Panc1 (cell line): ENCODE measurements at regions not wholly inside any gene's neighbourhood (a gene's known extent, or its start where the extent isn't known, plus 50 kb on each side); places are given as distances from the start of the nearest gene placed in this dataset.

Experiments
- ATAC-seq: fragments of 200-7000 bp; cut with Tn5 transposase; 2 replicates; pipeline ENCODE4 v1.9.1; 2020; ENCODE audit warnings: mild to moderate bottlenecking, moderate library complexity
- BruUV-seq: library from RNA; stranded (reverse); fragments of 400-500 nt; replicated peaks from 2 replicates; lab custom pipeline; 2021; lab: Mats Ljungman, UMichigan
- CTCF ChIA-PET: fragments of 300-600 bp; sonication (Branson Sonifier 250); formaldehyde crosslinking; loops from one replicate; lab custom pipeline; 2022; ENCODE audit warnings: antibody characterized with exemption; lab: Charles Lee
- POLR2A ChIA-PET: fragments of 300-600 bp; sonication (Branson Sonifier 250); formaldehyde crosslinking; loops from one replicate; lab custom pipeline; 2022; ENCODE audit warnings: antibody characterized with exemption; lab: Charles Lee
- DNase-seq: peaks from one replicate; pipeline ENCODE4 v3.0.0-alpha.2; 2010; ENCODE audit warnings: low read depth, low spot score
- H3K27ac ChIP-seq: 2 replicates; pipeline ENCODE4 v1.5.1; 2011; ENCODE audit warnings: mild to moderate bottlenecking, low read length, inconsistent platforms
- H3K27me3 ChIP-seq: fragments of 200-500 bp; sonication (Bioruptor generic); 2 replicates; pipeline ENCODE4 v1.6.0; 2014; ENCODE audit warnings: low read length, inconsistent platforms; ENCODE audit not compliant: control insufficient read depth, insufficient read depth
- H3K36me3 ChIP-seq: fragments of 200-500 bp; sonication (Bioruptor generic); 2 replicates; pipeline ENCODE4 v1.5.1; 2014; ENCODE audit warnings: inconsistent platforms, mild to moderate bottlenecking, low read length, moderate library complexity; ENCODE audit not compliant: control insufficient read depth, insufficient read depth
- H3K4me1 ChIP-seq: 2 replicates; pipeline ENCODE4 v1.5.1; 2011; ENCODE audit warnings: inconsistent platforms, mild to moderate bottlenecking, low read length, moderate library complexity; ENCODE audit not compliant: control insufficient read depth, insufficient read depth
- H3K4me3 ChIP-seq, 2 experiments: 2 replicates each; pipeline ENCODE4 v1.5.1; 2011 to 2012; ENCODE audit warnings: low read depth in 2 of 2, low read length in 2 of 2, mild to moderate bottlenecking in 2 of 2, inconsistent platforms in 1 of 2, moderate library complexity in 1 of 2
- H3K9me3 ChIP-seq: fragments of 200-500 bp; sonication (Bioruptor generic); 2 replicates; pipeline ENCODE4 v1.5.1; 2014; ENCODE audit warnings: low read depth, mild to moderate bottlenecking, inconsistent platforms, low read length, moderate library complexity; ENCODE audit not compliant: control insufficient read depth, insufficient read depth
- POLR2AphosphoS5 ChIP-seq: IDR thresholded peaks from 2 replicates; pipeline ENCODE4 v1.6.1; 2012; ENCODE audit warnings: mild to moderate bottlenecking, low read depth, low read length, moderate library complexity
- SIN3A ChIP-seq: IDR thresholded peaks from 2 replicates; pipeline ENCODE4 v1.6.1; 2012; ENCODE audit warnings: low read depth, mild to moderate bottlenecking, low read length, moderate library complexity, borderline replicate concordance; ENCODE audit not compliant: insufficient read depth
- TCF7L2 ChIP-seq: IDR thresholded peaks from 2 replicates; pipeline ENCODE4 v1.6.1; 2011; ENCODE audit warnings: mild to moderate bottlenecking, low read depth, low read length, inconsistent platforms
- in situ Hi-C: cut with HindIII; loops from 2 replicates; pipeline ENCODE4 v1.10.0; 2016; ENCODE audit warnings: low sequenced_read_pairs, low pct_unique_long_range_greater_than_20kb
- intact Hi-C: fragments of 100-400 bp; cut with micrococcal nuclease; formaldehyde crosslinking; loops from one replicate; pipeline ENCODE4 v1.10.0; 2022; ENCODE audit not compliant: unreplicated experiment
- TF ChIP-seq, protein P1 (sequence below): fragments of 450-650 bp; IDR thresholded peaks from 2 replicates; pipeline ENCODE4 v1.5.1; 2017; ENCODE audit warnings: mild to moderate bottlenecking
- TF ChIP-seq, protein P2 (sequence below), 2 experiments: IDR thresholded peaks; 2 replicates each; pipeline ENCODE4 v1.6.1; 2011 to 2012; ENCODE audit warnings: low read depth in 2 of 2, control low read depth in 1 of 2, low read length in 1 of 2, mild to moderate bottlenecking in 1 of 2, moderate library complexity in 1 of 2; ENCODE audit not compliant: insufficient read depth in 1 of 2

DNA sequence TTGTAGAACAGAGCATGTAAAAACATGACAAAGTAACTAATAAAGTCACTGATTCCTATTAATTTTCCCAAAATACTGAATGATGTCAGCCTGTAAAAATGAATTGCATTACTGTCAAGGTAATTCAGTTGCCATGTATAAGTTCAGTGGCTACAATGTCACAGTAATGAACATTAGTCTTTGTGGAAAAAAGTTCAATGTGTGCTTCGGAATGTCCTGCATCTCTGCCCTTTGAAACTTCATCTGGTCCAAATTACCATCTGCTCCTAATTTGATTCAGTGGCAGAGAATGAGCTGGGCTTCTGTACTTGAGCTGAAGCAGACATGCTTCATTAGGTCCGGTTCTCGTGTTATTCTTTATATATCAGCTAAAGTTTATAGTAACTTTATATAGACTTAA, 567.4 kb downstream of the COL12A1 start:
- TF ChIP-seq, protein P1, sequence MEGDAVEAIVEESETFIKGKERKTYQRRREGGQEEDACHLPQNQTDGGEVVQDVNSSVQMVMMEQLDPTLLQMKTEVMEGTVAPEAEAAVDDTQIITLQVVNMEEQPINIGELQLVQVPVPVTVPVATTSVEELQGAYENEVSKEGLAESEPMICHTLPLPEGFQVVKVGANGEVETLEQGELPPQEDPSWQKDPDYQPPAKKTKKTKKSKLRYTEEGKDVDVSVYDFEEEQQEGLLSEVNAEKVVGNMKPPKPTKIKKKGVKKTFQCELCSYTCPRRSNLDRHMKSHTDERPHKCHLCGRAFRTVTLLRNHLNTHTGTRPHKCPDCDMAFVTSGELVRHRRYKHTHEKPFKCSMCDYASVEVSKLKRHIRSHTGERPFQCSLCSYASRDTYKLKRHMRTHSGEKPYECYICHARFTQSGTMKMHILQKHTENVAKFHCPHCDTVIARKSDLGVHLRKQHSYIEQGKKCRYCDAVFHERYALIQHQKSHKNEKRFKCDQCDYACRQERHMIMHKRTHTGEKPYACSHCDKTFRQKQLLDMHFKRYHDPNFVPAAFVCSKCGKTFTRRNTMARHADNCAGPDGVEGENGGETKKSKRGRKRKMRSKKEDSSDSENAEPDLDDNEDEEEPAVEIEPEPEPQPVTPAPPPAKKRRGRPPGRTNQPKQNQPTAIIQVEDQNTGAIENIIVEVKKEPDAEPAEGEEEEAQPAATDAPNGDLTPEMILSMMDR, result no peak
- TF ChIP-seq SIN3A (no peak), POLR2AphosphoS5 (no peak), TCF7L2 (no peak)
- TF ChIP-seq, protein P2, sequence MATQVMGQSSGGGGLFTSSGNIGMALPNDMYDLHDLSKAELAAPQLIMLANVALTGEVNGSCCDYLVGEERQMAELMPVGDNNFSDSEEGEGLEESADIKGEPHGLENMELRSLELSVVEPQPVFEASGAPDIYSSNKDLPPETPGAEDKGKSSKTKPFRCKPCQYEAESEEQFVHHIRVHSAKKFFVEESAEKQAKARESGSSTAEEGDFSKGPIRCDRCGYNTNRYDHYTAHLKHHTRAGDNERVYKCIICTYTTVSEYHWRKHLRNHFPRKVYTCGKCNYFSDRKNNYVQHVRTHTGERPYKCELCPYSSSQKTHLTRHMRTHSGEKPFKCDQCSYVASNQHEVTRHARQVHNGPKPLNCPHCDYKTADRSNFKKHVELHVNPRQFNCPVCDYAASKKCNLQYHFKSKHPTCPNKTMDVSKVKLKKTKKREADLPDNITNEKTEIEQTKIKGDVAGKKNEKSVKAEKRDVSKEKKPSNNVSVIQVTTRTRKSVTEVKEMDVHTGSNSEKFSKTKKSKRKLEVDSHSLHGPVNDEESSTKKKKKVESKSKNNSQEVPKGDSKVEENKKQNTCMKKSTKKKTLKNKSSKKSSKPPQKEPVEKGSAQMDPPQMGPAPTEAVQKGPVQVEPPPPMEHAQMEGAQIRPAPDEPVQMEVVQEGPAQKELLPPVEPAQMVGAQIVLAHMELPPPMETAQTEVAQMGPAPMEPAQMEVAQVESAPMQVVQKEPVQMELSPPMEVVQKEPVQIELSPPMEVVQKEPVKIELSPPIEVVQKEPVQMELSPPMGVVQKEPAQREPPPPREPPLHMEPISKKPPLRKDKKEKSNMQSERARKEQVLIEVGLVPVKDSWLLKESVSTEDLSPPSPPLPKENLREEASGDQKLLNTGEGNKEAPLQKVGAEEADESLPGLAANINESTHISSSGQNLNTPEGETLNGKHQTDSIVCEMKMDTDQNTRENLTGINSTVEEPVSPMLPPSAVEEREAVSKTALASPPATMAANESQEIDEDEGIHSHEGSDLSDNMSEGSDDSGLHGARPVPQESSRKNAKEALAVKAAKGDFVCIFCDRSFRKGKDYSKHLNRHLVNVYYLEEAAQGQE (IDR thresholded peaks at IDR 0.05; ENCODE audit: insufficient read depth in 1 of 2, low read depth in 2 of 2, low read length in 1 of 2), result no peak
- no peaks in the 10 kb centered on the region for H3K36me3 ChIP-seq
- no peaks in the 10 kb centered on the region for H3K27me3 ChIP-seq
- H3K4me1 ChIP-seq, result no peaks in the 10 kb centered on the region
- CTCF ChIA-PET, result interaction anchor here (0.6 kb wide), 1 partner anchor 322 kb away, joined by 3 read pairs; no protein-coding TSS in a partner anchor
- intact Hi-C loops, result no loop called here
- no peak for ATAC-seq
- POLR2A ChIA-PET, result no interaction called here
- in situ Hi-C loops, result no loop called here
- BruUV-seq, result no TSS peak
- no peak overlapping the region for H3K4me3 ChIP-seq
- DNase-seq, result no peak
- no peaks in the 10 kb centered on the region for H3K9me3 ChIP-seq
- H3K27ac ChIP-seq, result no peak overlapping the region

GRCh38 chr6:74632196-74632875, 573.5 kb downstream of the COL12A1 start:
- ChIA-PET POLR2A (interaction anchor here (0.5 kb wide), 2 partner anchors 606 to 1212 kb away, joined by 3 read pairs; no protein-coding TSS in a partner anchor), CTCF (no interaction called here)
- no peaks in the 10 kb centered on the region for H3K36me3 ChIP-seq
- TF ChIP-seq, protein P2 (IDR thresholded peaks at IDR 0.05; ENCODE audit: insufficient read depth in 1 of 2, low read depth in 2 of 2, low read length in 1 of 2), result no peak
- H3K27me3 ChIP-seq, result no peaks in the 10 kb centered on the region
- intact Hi-C loops, result no loop called here
- H3K27ac ChIP-seq, result no peak overlapping the region
- H3K4me1 ChIP-seq, result no peaks in the 10 kb centered on the region
- in situ Hi-C loops, result no loop called here
- no peaks in the 10 kb centered on the region for H3K9me3 ChIP-seq
- no peak for ATAC-seq
- BruUV-seq, result no TSS peak
- DNase-seq, result no peak
- no peak overlapping the region for H3K4me3 ChIP-seq
